ENCODE measurements at regions not wholly inside any gene's neighbourhood (a gene's known extent, or its start where the extent isn't known, plus 50 kb on each side); places are given as distances from the start of the nearest gene placed in this dataset.

DNA sequence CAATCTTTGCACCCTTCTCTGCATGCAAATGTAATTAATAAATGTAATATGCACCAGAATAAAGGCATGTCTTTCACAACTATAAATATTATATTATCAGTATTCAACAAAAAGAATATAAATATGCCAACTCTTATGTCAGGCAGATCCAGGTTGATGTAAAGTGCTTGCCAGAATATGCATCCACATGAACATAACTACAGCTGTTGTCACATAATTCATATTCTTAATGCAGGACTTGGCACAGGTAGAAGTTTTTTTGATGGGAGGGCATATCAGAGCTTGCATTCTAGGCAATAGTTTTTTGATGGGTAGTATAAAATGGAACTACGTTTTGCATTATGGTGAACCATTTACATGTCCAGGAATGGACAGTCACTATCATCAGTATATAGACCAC is 544.3 kb downstream of the ZNF804A start:
- no peak for FAIRE-seq
- Histone ChIP-seq H2AFZ (ENCODE audit: low read length) (no peak overlapping the region), H2BK15ac (ENCODE audit: low read length) (no peak overlapping the region), H3K79me1 (ENCODE audit: low read depth, low read length) (no peaks in the 10 kb centered on the region), H3K14ac (ENCODE audit: insufficient read length) (no peak overlapping the region), H2AK5ac (ENCODE audit: low read depth, low read length) (no peak overlapping the region), H4K20me1 (replicated peaks in 1 of 2; ENCODE audit: control insufficient read depth in 1 of 2, insufficient read depth in 2 of 2, low read length in 2 of 2) (no peaks in the 10 kb centered on the region), H3K4me3 (ENCODE audit: extremely low read depth in 1 of 4, insufficient read depth in 2 of 4, low read depth in 3 of 4, low read length in 4 of 4) (no peak overlapping the region), H3K18ac (ENCODE audit: extremely low read depth, low read length) (no peak overlapping the region), H3K56ac (replicated peaks; ENCODE audit: insufficient read length, low read depth, low read length) (no peak overlapping the region), H4K8ac (ENCODE audit: extremely low read depth, insufficient read depth, low read length) (no peak overlapping the region), H4K91ac (replicated peaks; ENCODE audit: insufficient read length, low read length) (no peak overlapping the region), H2BK12ac (ENCODE audit: low read depth, low read length) (no peak overlapping the region), H3K4me2 (ENCODE audit: insufficient read depth in 1 of 2, low read depth in 2 of 2, low read length in 2 of 2) (no peak overlapping the region), H3K23me2 (ENCODE audit: low read depth, low read length) (no peaks in the 10 kb centered on the region), H3K27ac (ENCODE audit: low read depth, low read length) (no peak overlapping the region), H4K5ac (ENCODE audit: insufficient read length, low read depth, low read length) (no peak overlapping the region), H3K23ac (ENCODE audit: insufficient read length) (no peak overlapping the region), H2BK5ac (ENCODE audit: low read depth, low read length) (no peak overlapping the region), H3K36me3 (ENCODE audit: control insufficient read depth in 2 of 4, insufficient read depth in 4 of 4, low read length in 3 of 4) (no peaks in the 10 kb centered on the region), H3K4ac (replicated peaks; ENCODE audit: insufficient read length, low read depth, low read length) (no peak overlapping the region), H2BK120ac (replicated peaks; ENCODE audit: low read depth, low read length) (no peak overlapping the region), H3K79me2 (ENCODE audit: control insufficient read depth in 1 of 2, insufficient read depth in 2 of 2, low read length in 2 of 2) (no peaks in the 10 kb centered on the region), H2BK20ac (ENCODE audit: low read length) (no peak overlapping the region), H3K27me3 (replicated peaks in 1 of 4; ENCODE audit: control insufficient read depth in 3 of 4, extremely low read depth in 1 of 4, insufficient read depth in 3 of 4, low read length in 3 of 4) (no peaks in the 10 kb centered on the region), H3K9ac (replicated peaks in 1 of 4; ENCODE audit: extremely low read depth in 1 of 4, low read depth in 3 of 4, low read length in 3 of 4) (no peak overlapping the region), H3K4me1 (replicated peaks in 1 of 4; ENCODE audit: control insufficient read depth in 3 of 4, insufficient read depth in 4 of 4, low read length in 3 of 4) (no peaks in the 10 kb centered on the region), H3K9me3 (ENCODE audit: insufficient read depth in 2 of 2, low read depth in 1 of 2, low read length in 1 of 2) (no peaks in the 10 kb centered on the region)
- DNase-seq (ENCODE audit: low read depth in 1 of 2, low spot score in 2 of 2) = no peak
- POLR2A ChIA-PET (ENCODE audit: partially characterized antibody) = no interaction called here
- CTCF ChIA-PET (ENCODE audit: partially characterized antibody) = interaction anchor here (1.2 kb wide), 1 partner anchor 486 kb away, joined by 3 read pairs; no protein-coding TSS in a partner anchor
- WGBS, 2 experiments (ENCODE audit: extremely low coverage in 1 of 2, insufficient coverage in 1 of 2, insufficient read length in 1 of 2, insufficient replicate concordance in 2 of 2, low coverage in 1 of 2, low lambda C conversion rate in 2 of 2, missing lambda C conversion rate in 1 of 2) = 77% methylated on average over 1 of the region's 1 CpG; no CpG with 5 or more reads in 1 of the 2 experiments
- TF ChIP-seq SAP30 (IDR thresholded peaks at IDR 0.05; ENCODE audit: insufficient read depth, insufficient replicate concordance, low read length) = no peak

Measured in H1 (cell line).